ENCODE measurements at regions not wholly inside any gene's neighbourhood (a gene's known extent, or its start where the extent isn't known, plus 50 kb on each side); places are given as distances from the start of the nearest gene placed in this dataset.

GRCh38 chr6:93515736-93516135, 96.4 kb upstream of the EPHA7 start:
- POLR2A ChIA-PET = no interaction called here
- H3K79me2 ChIP-seq (ENCODE audit: insufficient read depth, low read length) = no peaks in the 10 kb centered on the region

GRCh38 chr6:93498713-93499112, 79.4 kb upstream of the EPHA7 start:
- in situ Hi-C loops (cut with HindIII; ENCODE audit: extremely low pct_ligation_motif_present, low pct_unique_long_range_greater_than_20kb) = no loop called here
- Histone ChIP-seq H3K79me2 (ENCODE audit: insufficient read depth, low read length) (no peaks in the 10 kb centered on the region), H3K27me3 (ENCODE audit: control insufficient read depth in 1 of 2, insufficient read depth in 2 of 2, low read length in 2 of 2) (no peaks in the 10 kb centered on the region), H3K4me1 (ENCODE audit: insufficient read depth, low read length) (no peaks in the 10 kb centered on the region), H2AFZ (ENCODE audit: low read length) (no peak overlapping the region), H3K4me2 (ENCODE audit: low read depth, low read length) (no peak overlapping the region), H4K20me1 (ENCODE audit: insufficient read depth, low read length) (no peaks in the 10 kb centered on the region), H3K9me3 (ENCODE audit: low read length) (no peaks in the 10 kb centered on the region), H3K36me3 (replicated peaks in 1 of 2; ENCODE audit: control insufficient read depth in 1 of 2, insufficient read depth in 2 of 2, low read length in 2 of 2) (no peaks in the 10 kb centered on the region), H3K9ac (ENCODE audit: insufficient read depth, low read depth, low read length) (no peak overlapping the region), H3K27ac (ENCODE audit: extremely low read length, insufficient read depth, low read length) (no peak overlapping the region), H3K4me3 (replicated peaks in 1 of 3; ENCODE audit: insufficient read depth in 1 of 3, low read depth in 2 of 3, low read length in 3 of 3) (no peak overlapping the region)
- no peak for FAIRE-seq
- WGBS (ENCODE audit: low lambda C conversion rate) = 20% methylated on average over 4 of the region's 4 CpGs
- TF ChIP-seq ZNF720 (CRISPR knock-in tag; IDR thresholded peaks at IDR 0.05) (no peak), ZNF543 (CRISPR knock-in tag; IDR thresholded peaks at IDR 0.05) (no peak), KAT8 (CRISPR knock-in tag; IDR thresholded peaks at IDR 0.05) (no peak), PITX1 (CRISPR knock-in tag; IDR thresholded peaks at IDR 0.05) (no peak), ZNF263 (CRISPR knock-in tag; IDR thresholded peaks at IDR 0.05) (no peak), ZNF121 (CRISPR knock-in tag; IDR thresholded peaks at IDR 0.05) (no peak), NR2F1 (CRISPR knock-in tag; IDR thresholded peaks at IDR 0.05) (no peak), ZFAT (CRISPR knock-in tag; conservative IDR thresholded peaks at IDR 0.05) (no peak), ZNF83 (CRISPR knock-in tag; IDR thresholded peaks at IDR 0.05; ENCODE audit: borderline replicate concordance) (no peak)
- TF ChIP-seq, protein P1, sequence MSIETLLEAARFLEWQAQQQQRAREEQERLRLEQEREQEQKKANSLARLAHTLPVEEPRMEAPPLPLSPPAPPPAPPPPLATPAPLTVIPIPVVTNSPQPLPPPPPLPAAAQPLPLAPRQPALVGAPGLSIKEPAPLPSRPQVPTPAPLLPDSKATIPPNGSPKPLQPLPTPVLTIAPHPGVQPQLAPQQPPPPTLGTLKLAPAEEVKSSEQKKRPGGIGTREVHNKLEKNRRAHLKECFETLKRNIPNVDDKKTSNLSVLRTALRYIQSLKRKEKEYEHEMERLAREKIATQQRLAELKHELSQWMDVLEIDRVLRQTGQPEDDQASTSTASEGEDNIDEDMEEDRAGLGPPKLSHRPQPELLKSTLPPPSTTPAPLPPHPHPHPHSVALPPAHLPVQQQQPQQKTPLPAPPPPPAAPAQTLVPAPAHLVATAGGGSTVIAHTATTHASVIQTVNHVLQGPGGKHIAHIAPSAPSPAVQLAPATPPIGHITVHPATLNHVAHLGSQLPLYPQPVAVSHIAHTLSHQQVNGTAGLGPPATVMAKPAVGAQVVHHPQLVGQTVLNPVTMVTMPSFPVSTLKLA (IDR thresholded peaks at IDR 0.05) = no peak
- TF ChIP-seq, protein P2, sequence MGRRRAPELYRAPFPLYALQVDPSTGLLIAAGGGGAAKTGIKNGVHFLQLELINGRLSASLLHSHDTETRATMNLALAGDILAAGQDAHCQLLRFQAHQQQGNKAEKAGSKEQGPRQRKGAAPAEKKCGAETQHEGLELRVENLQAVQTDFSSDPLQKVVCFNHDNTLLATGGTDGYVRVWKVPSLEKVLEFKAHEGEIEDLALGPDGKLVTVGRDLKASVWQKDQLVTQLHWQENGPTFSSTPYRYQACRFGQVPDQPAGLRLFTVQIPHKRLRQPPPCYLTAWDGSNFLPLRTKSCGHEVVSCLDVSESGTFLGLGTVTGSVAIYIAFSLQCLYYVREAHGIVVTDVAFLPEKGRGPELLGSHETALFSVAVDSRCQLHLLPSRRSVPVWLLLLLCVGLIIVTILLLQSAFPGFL (CRISPR knock-in tag; IDR thresholded peaks at IDR 0.05) = no peak
- TF ChIP-seq, protein P3, sequence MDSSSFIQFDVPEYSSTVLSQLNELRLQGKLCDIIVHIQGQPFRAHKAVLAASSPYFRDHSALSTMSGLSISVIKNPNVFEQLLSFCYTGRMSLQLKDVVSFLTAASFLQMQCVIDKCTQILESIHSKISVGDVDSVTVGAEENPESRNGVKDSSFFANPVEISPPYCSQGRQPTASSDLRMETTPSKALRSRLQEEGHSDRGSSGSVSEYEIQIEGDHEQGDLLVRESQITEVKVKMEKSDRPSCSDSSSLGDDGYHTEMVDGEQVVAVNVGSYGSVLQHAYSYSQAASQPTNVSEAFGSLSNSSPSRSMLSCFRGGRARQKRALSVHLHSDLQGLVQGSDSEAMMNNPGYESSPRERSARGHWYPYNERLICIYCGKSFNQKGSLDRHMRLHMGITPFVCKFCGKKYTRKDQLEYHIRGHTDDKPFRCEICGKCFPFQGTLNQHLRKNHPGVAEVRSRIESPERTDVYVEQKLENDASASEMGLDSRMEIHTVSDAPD (CRISPR knock-in tag; IDR thresholded peaks at IDR 0.05) = no peak
- ChIA-PET CTCF (ENCODE audit: low intra/inter-chr PET ratio, low total read pairs) (no interaction called here), POLR2A (no interaction called here)
- intact Hi-C loops (cut with micrococcal nuclease; ENCODE audit: unreplicated experiment) = no loop called here
- no peak for ATAC-seq
- DNase-seq (ENCODE audit: low spot score) = no peak
- BruUV-seq (replicated peaks) = no TSS peak

More at GRCh38 chr6:93515736-93516135, 96.4 kb upstream of the EPHA7 start:
- TF ChIP-seq CCAR2 (optimal IDR thresholded peaks at IDR 0.05; ENCODE audit: low read depth, low read length) (no peak), ATAD3A (CRISPR knock-in tag; IDR thresholded peaks at IDR 0.05) (no peak), WIZ (CRISPR knock-in tag; IDR thresholded peaks at IDR 0.05) (no peak), RXRA (CRISPR knock-in tag; IDR thresholded peaks at IDR 0.05) (no peak), ZFP90 (CRISPR knock-in tag; IDR thresholded peaks at IDR 0.05; ENCODE audit: borderline replicate concordance) (no peak)
- H3K4me2 ChIP-seq (ENCODE audit: low read depth, low read length) = no peak overlapping the region
- no peaks in the 10 kb centered on the region for H3K27me3 ChIP-seq (ENCODE audit: control insufficient read depth in 1 of 2, insufficient read depth in 2 of 2, low read length in 2 of 2)
- H3K36me3 ChIP-seq (replicated peaks in 1 of 2; ENCODE audit: control insufficient read depth in 1 of 2, insufficient read depth in 2 of 2, low read length in 2 of 2) = no peaks in the 10 kb centered on the region
- no peak overlapping the region for H3K4me3 ChIP-seq (replicated peaks in 1 of 3; ENCODE audit: insufficient read depth in 1 of 3, low read depth in 2 of 3, low read length in 3 of 3)
- no peak for DNase-seq (ENCODE audit: low spot score)
- ATAC-seq = no peak
- no peak for FAIRE-seq
- no peaks in the 10 kb centered on the region for H3K4me1 ChIP-seq (ENCODE audit: insufficient read depth, low read length)
- H4K20me1 ChIP-seq (ENCODE audit: insufficient read depth, low read length) = no peaks in the 10 kb centered on the region
- no peak overlapping the region for H3K9ac ChIP-seq (ENCODE audit: insufficient read depth, low read depth, low read length)
- no peak overlapping the region for H3K27ac ChIP-seq (ENCODE audit: extremely low read length, insufficient read depth, low read length)
- intact Hi-C loops (cut with micrococcal nuclease; ENCODE audit: unreplicated experiment) (no loop called here), in situ Hi-C loops (cut with HindIII; ENCODE audit: extremely low pct_ligation_motif_present, low pct_unique_long_range_greater_than_20kb) (no loop called here)
- no peak overlapping the region for H2AFZ ChIP-seq (ENCODE audit: low read length)
- BruUV-seq (replicated peaks) = no TSS peak
- CTCF ChIA-PET (ENCODE audit: low intra/inter-chr PET ratio, low total read pairs) = no interaction called here
- H3K9me3 ChIP-seq (ENCODE audit: low read length) = no peaks in the 10 kb centered on the region
- WGBS (ENCODE audit: low lambda C conversion rate) = 45% methylated on average over 2 of the region's 2 CpGs

Data from HepG2 (cell line).